ENCODE measurements at regions not wholly inside any gene's neighbourhood (a gene's known extent, or its start where the extent isn't known, plus 50 kb on each side); places are given as distances from the start of the nearest gene placed in this dataset.

GRCh38 chr2:18901242-18901641, 311.9 kb upstream of the NT5C1B start:
- no peak for DNase-seq (ENCODE audit: low read depth)
- in situ Hi-C loops (cut with HindIII; ENCODE audit: low pct_unique_long_range_greater_than_20kb, low sequenced_read_pairs) = no loop called here

GRCh38 chr2:18900691-18901141, 311.3 kb upstream of the NT5C1B start:
- no peak for DNase-seq (ENCODE audit: low read depth)
- in situ Hi-C loops (cut with HindIII; ENCODE audit: low pct_unique_long_range_greater_than_20kb, low sequenced_read_pairs) = no loop called here

- peak; percentile 5 for DNase-seq (ENCODE audit: low read depth)
- in situ Hi-C loops (cut with HindIII; ENCODE audit: low pct_unique_long_range_greater_than_20kb, low sequenced_read_pairs) = no loop called here
These were observed 310.4 kb upstream of the NT5C1B start for GRCh38 chr2:18899725-18900124.

GRCh38 chr2:18898271-18898670, 308.9 kb upstream of the NT5C1B start:
- in situ Hi-C loops (cut with HindIII; ENCODE audit: low pct_unique_long_range_greater_than_20kb, low sequenced_read_pairs) = no loop called here
- DNase-seq (ENCODE audit: low read depth) = no peak

- in situ Hi-C loops (cut with HindIII; ENCODE audit: low pct_unique_long_range_greater_than_20kb, low sequenced_read_pairs) = no loop called here
- no peak for DNase-seq (ENCODE audit: low read depth)
These were observed 306.9 kb upstream of the NT5C1B start for GRCh38 chr2:18896125-18896764.

GRCh38 chr2:18891600-18892345, 302.4 kb upstream of the NT5C1B start:
- in situ Hi-C loops (cut with HindIII; ENCODE audit: low pct_unique_long_range_greater_than_20kb, low sequenced_read_pairs) = no loop called here
- no peak for DNase-seq (ENCODE audit: low read depth)

- in situ Hi-C loops (cut with HindIII; ENCODE audit: low pct_unique_long_range_greater_than_20kb, low sequenced_read_pairs) = no loop called here
- no peak for DNase-seq (ENCODE audit: low read depth)
These were observed 300.4 kb upstream of the NT5C1B start for GRCh38 chr2:18889565-18890332.

- in situ Hi-C loops (cut with HindIII; ENCODE audit: low pct_unique_long_range_greater_than_20kb, low sequenced_read_pairs) = no loop called here
- DNase-seq (ENCODE audit: low read depth) = no peak
These were observed 296.1 kb upstream of the NT5C1B start for GRCh38 chr2:18885457-18885856.

- in situ Hi-C loops (cut with HindIII; ENCODE audit: low pct_unique_long_range_greater_than_20kb, low sequenced_read_pairs) = no loop called here
- peak; percentile 6 for DNase-seq (ENCODE audit: low read depth)
These were observed 294.5 kb upstream of the NT5C1B start for GRCh38 chr2:18883616-18884456.

GRCh38 chr2:18871430-18871829, 282.1 kb upstream of the NT5C1B start:
- in situ Hi-C loops (cut with HindIII; ENCODE audit: low pct_unique_long_range_greater_than_20kb, low sequenced_read_pairs) = no loop called here
- DNase-seq (ENCODE audit: low read depth) = no peak

GRCh38 chr2:18870307-18870706, 280.9 kb upstream of the NT5C1B start:
- no peak for DNase-seq (ENCODE audit: low read depth)
- in situ Hi-C loops (cut with HindIII; ENCODE audit: low pct_unique_long_range_greater_than_20kb, low sequenced_read_pairs) = no loop called here

- in situ Hi-C loops (cut with HindIII; ENCODE audit: low pct_unique_long_range_greater_than_20kb, low sequenced_read_pairs) = no loop called here
- DNase-seq (ENCODE audit: low read depth) = no peak
These were observed 272.6 kb upstream of the NT5C1B start for GRCh38 chr2:18861951-18862350.

GRCh38 chr2:18860179-18860578, 270.8 kb upstream of the NT5C1B start:
- in situ Hi-C loops (cut with HindIII; ENCODE audit: low pct_unique_long_range_greater_than_20kb, low sequenced_read_pairs) = no loop called here
- DNase-seq (ENCODE audit: low read depth) = no peak

- in situ Hi-C loops (cut with HindIII; ENCODE audit: low pct_unique_long_range_greater_than_20kb, low sequenced_read_pairs) = no loop called here
- DNase-seq (ENCODE audit: low read depth) = no peak
These were observed 267.4 kb upstream of the NT5C1B start for GRCh38 chr2:18856765-18857164.

- in situ Hi-C loops (cut with HindIII; ENCODE audit: low pct_unique_long_range_greater_than_20kb, low sequenced_read_pairs) = no loop called here
- DNase-seq (ENCODE audit: low read depth) = no peak
These were observed 265.7 kb upstream of the NT5C1B start for GRCh38 chr2:18855027-18855426.

GRCh38 chr2:18849841-18850578, 260.6 kb upstream of the NT5C1B start:
- in situ Hi-C loops (cut with HindIII; ENCODE audit: low pct_unique_long_range_greater_than_20kb, low sequenced_read_pairs) = no loop called here
- no peak for DNase-seq (ENCODE audit: low read depth)

GRCh38 chr2:18848646-18849045, 259.3 kb upstream of the NT5C1B start:
- no peak for DNase-seq (ENCODE audit: low read depth)
- in situ Hi-C loops (cut with HindIII; ENCODE audit: low pct_unique_long_range_greater_than_20kb, low sequenced_read_pairs) = no loop called here

Data from Caki2 (cell line).